Activated naive CD8-positive, alpha-beta T cell treated with anti-CD3 and anti-CD28 coated beads, Interleukin-2, amount 10 ng/mL, durations not matched to agents 7 days and 5 days (primary cell): ENCODE measurements at regions not wholly inside any gene's neighbourhood (a gene's known extent, or its start where the extent isn't known, plus 50 kb on each side); places are given as distances from the start of the nearest gene placed in this dataset.

ENCODE experiments used
- ATAC-seq: fragments of 150-1000 bp; cut with Tn5 transposase; one replicate; pipeline ENCODE4 v1.10.0; 2021; ENCODE audit warnings: low read depth, moderate library complexity
- POLR2A ChIA-PET: fragments of 350-600 bp; sonication (Branson Sonifier 250); formaldehyde crosslinking; loops from one replicate; lab custom pipeline; 2021; ENCODE audit warnings: antibody characterized with exemption; lab: Charles Lee
- DNase-seq: peaks from one replicate; pipeline ENCODE4 v3.0.0; 2021
- H3K27ac Mint-ChIP-seq: one replicate; pipeline ENCODE4 v1.8.0; 2022; ENCODE audit warnings: mild to moderate bottlenecking, mixed read lengths
- H3K27me3 Mint-ChIP-seq: one replicate; pipeline ENCODE4 v1.8.0; 2022; ENCODE audit warnings: mild to moderate bottlenecking, moderate library complexity, mixed read lengths
- H3K36me3 Mint-ChIP-seq: one replicate; pipeline ENCODE4 v1.8.0; 2021; ENCODE audit warnings: mild to moderate bottlenecking, mixed read lengths
- H3K4me1 Mint-ChIP-seq: one replicate; pipeline ENCODE4 v1.8.0; 2021; ENCODE audit warnings: mixed read lengths
- H3K4me3 Mint-ChIP-seq: one replicate; pipeline ENCODE4 v1.8.0; 2022; ENCODE audit warnings: mild to moderate bottlenecking, moderate library complexity, mixed read lengths
- H3K9me3 Mint-ChIP-seq: one replicate; pipeline ENCODE4 v1.8.0; 2021; ENCODE audit warnings: mixed read lengths

DNA sequence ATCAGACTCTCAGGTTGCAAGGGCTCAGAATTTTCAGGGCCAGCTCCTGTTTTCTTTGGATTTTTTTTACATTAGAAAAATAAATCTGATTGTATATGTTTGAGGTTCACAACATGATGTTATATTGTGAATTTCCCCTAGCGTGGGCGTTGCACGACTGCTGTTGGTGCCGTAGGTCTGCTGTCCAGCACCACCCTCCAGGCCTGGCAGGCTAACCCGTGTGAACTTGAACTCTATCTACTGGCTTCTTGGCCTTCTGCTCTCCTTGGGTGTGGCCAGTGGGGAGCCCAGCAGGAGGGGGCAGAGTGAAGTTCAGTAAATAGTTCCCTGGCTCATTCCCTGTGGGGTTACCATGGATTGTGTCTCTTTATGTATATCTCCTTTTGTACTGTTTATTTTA, 80.5 kb upstream of the RORA start:
- DNase-seq (no peak), ATAC-seq (no peak)
- Mint-ChIP-seq H3K4me1 (no peaks in the 10 kb centered on the region), H3K36me3 (no peaks in the 10 kb centered on the region), H3K27me3 (peaks cover 4% of the 10 kb centered on the region), H3K27ac (no peak overlapping the region), H3K4me3 (no peak overlapping the region), H3K9me3 (no peaks in the 10 kb centered on the region)
- POLR2A ChIA-PET, result no interaction called here

DNA sequence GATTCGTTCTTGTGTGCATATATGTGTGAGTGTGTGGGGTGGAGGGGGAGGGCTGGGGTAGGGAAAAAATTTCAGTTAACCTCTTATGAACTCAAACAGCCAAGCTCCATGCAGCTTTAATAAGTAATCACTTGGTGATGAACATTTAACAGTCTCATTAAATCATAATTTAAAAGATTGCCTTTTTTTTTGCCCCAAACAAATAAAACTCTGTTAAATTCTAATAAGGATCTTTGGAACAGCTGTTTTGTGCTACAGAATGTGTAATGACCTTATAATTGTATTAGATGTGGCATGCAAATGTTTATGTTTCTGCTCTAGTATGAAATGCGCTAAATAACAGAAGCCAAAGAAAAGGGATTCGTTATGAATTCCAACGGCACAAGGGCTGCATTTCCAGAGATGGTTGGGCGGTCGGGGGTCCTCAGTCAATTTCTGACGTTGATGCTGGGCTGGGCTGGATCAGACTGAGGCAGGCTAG, 80.0 kb upstream of the RORA start:
- Mint-ChIP-seq H3K27me3 (peaks cover 4% of the 10 kb centered on the region), H3K27ac (no peak overlapping the region)

DNA sequence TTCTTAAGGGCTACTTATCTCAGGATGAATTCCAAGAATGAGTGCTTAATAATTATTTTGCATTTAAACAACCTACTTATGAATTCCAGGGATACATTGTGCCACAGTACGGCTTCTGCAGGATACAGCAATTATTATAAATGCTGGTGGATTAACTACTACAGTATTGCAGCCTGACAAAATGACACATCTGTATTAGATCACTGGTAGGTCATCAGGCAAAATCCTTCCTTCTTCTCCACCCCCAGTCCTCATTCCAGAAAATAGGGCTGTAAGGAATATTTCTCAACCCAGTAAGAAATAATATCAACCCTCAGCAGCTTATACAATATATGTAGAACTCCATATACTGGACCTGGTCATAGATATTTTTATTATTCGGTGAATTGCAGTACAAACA, 79.3 kb upstream of the RORA start:
- no peak overlapping the region for H3K27ac Mint-ChIP-seq
- DNase-seq (no peak), ATAC-seq (no peak)
- no peak overlapping the region for H3K4me3 Mint-ChIP-seq
- POLR2A ChIA-PET, result no interaction called here
- no peaks in the 10 kb centered on the region for H3K4me1 Mint-ChIP-seq
- H3K27me3 Mint-ChIP-seq, result peaks cover 4% of the 10 kb centered on the region
- no peaks in the 10 kb centered on the region for H3K36me3 Mint-ChIP-seq
- H3K9me3 Mint-ChIP-seq, result no peaks in the 10 kb centered on the region

More for the DNA sequence above, 80.0 kb upstream of the RORA start:
- ATAC-seq (no peak), DNase-seq (no peak)
- Mint-ChIP-seq H3K9me3 (no peaks in the 10 kb centered on the region), H3K4me3 (no peak overlapping the region), H3K4me1 (no peaks in the 10 kb centered on the region), H3K36me3 (no peaks in the 10 kb centered on the region)
- POLR2A ChIA-PET, result no interaction called here

- peaks cover 4% of the 10 kb centered on the region for H3K27me3 Mint-ChIP-seq
- DNase-seq (no peak), ATAC-seq (no peak)
- H3K36me3 Mint-ChIP-seq, result no peaks in the 10 kb centered on the region
- no peaks in the 10 kb centered on the region for H3K4me1 Mint-ChIP-seq
- H3K4me3 Mint-ChIP-seq, result no peak overlapping the region
- no peaks in the 10 kb centered on the region for H3K9me3 Mint-ChIP-seq
- POLR2A ChIA-PET, result no interaction called here
- no peak overlapping the region for H3K27ac Mint-ChIP-seq
These were observed 78.4 kb upstream of the RORA start for GRCh38 chr15:61307474-61307873.

DNA sequence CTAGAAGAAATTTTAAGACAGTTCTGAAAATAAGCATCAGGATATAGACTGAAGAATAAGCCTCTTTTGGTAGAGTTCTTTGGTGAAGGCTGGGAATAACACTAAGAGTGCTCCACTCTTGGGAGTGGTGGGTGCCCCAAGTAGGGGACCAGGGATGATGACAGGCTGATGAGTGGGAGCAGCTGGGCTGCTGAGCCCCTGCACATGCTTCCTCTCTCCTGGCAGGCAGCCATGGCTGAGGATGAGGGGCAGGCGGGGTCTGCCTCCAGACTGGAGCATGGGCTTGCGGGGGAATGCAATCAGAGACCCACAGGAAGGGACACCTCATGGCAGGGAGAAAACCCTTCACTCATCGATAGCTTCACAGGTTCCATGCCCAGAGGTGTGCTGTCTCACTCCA, 72.6 kb upstream of the RORA start:
- Mint-ChIP-seq H3K27me3 (peaks cover 4% of the 10 kb centered on the region), H3K9me3 (no peaks in the 10 kb centered on the region), H3K27ac (no peak overlapping the region), H3K4me3 (no peak overlapping the region), H3K4me1 (no peaks in the 10 kb centered on the region), H3K36me3 (no peaks in the 10 kb centered on the region)
- ATAC-seq, result no peak
- POLR2A ChIA-PET, result no interaction called here
- no peak for DNase-seq

DNA sequence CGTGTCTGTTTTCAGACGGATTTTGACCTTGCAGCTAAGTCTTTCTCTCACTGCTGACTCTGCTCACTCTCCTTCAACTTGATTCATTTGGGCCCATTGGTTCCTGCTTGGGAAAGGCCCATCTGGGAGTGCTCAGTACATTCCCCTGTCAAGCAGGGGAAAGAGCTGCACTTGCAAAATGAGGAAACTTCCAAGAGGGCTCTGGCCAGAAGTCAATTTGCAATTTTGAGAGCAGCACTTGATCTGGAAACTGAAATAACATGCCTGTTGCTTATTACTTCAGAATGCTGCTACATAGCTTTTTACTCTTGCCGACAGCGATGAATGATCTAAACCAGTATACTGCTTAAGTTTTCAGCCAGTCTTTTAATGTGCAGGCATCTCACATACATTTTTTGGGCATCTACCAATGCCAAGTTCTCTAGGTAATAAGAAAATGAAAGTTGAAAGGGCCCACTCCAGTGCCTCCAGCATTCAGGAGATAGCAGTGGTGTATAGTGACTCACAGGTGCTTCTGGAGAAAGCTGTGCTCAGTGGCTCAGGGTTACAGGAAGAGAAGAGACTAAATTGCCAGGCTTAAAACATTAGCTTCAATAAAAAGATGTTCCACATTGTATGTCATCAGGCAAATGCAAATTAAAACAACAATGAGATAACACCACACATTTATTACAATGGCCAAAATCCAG, 70.1 kb upstream of the RORA start:
- Mint-ChIP-seq H3K9me3 (no peaks in the 10 kb centered on the region), H3K27ac (no peak overlapping the region), H3K36me3 (no peaks in the 10 kb centered on the region), H3K27me3 (peaks cover 6% of the 10 kb centered on the region), H3K4me1 (no peaks in the 10 kb centered on the region), H3K4me3 (no peak overlapping the region)
- DNase-seq, result no peak
- POLR2A ChIA-PET, result no interaction called here
- no peak for ATAC-seq

DNA sequence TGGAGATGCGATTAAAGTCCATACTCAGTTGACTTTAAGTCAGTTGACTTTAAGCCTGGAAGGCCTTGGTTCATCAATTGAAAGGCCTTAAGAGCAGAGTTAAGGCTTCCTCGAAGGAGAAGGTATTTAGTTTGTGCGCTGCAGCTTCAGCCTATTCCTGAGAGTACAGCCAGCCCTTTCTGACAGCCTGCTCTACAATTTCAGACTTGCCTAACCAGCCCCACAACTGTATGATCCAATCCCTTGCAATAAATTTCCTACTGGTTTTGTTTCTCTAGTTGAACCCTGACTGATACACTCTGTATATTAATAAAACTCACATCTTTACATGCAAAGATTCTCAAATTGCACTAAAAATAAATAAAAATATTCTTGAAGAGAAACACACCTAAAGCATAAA, 66.1 kb upstream of the RORA start:
- POLR2A ChIA-PET, result no interaction called here
- DNase-seq, result no peak
- Mint-ChIP-seq H3K4me3 (no peak overlapping the region), H3K27ac (no peak overlapping the region), H3K36me3 (no peaks in the 10 kb centered on the region), H3K4me1 (no peaks in the 10 kb centered on the region), H3K27me3 (peaks cover 8% of the 10 kb centered on the region), H3K9me3 (peaks cover 3% of the 10 kb centered on the region)
- no peak for ATAC-seq

- Mint-ChIP-seq H3K9me3 (no peaks in the 10 kb centered on the region), H3K36me3 (no peaks in the 10 kb centered on the region), H3K4me1 (no peaks in the 10 kb centered on the region), H3K27me3 (peaks cover 18% of the 10 kb centered on the region), H3K27ac (no peak overlapping the region), H3K4me3 (no peak overlapping the region)
- ATAC-seq (no peak), DNase-seq (no peak)
- POLR2A ChIA-PET, result no interaction called here
These were observed 53.6 kb upstream of the RORA start for GRCh38 chr15:61282661-61283060.

GRCh38 chr15:61281328-61281727, 52.2 kb upstream of the RORA start:
- no peak overlapping the region for H3K27ac Mint-ChIP-seq
- POLR2A ChIA-PET, result no interaction called here
- no peaks in the 10 kb centered on the region for H3K9me3 Mint-ChIP-seq
- no peak for DNase-seq
- ATAC-seq, result no peak
- peaks cover 20% of the 10 kb centered on the region for H3K27me3 Mint-ChIP-seq
- H3K4me3 Mint-ChIP-seq, result no peak overlapping the region
- H3K4me1 Mint-ChIP-seq, result no peaks in the 10 kb centered on the region
- no peaks in the 10 kb centered on the region for H3K36me3 Mint-ChIP-seq
